H9 (cell line): ENCODE measurements at regions not wholly inside any gene's neighbourhood (a gene's known extent, or its start where the extent isn't known, plus 50 kb on each side); places are given as distances from the start of the nearest gene placed in this dataset.

Experiments used
- DNase-seq: peaks from one replicate; pipeline ENCODE4 v3.0.0-alpha.2; 2017
- H2AFZ ChIP-seq: one replicate; pipeline ENCODE4 v1.6.1; 2013; ENCODE audit warnings: mild to moderate bottlenecking, low read length, control low read depth, moderate library complexity
- H2AK5ac ChIP-seq: 2 replicates; pipeline ENCODE4 v1.6.1; 2013; ENCODE audit warnings: low read length, control low read depth, mixed read lengths; ENCODE audit not compliant: insufficient read length
- H2BK120ac ChIP-seq: one replicate; pipeline ENCODE4 v1.6.1; 2013; ENCODE audit warnings: low read depth, mild to moderate bottlenecking, low read length, control low read depth, inconsistent platforms; ENCODE audit not compliant: poor library complexity, severe bottlenecking
- H2BK12ac ChIP-seq: 2 replicates; pipeline ENCODE4 v1.6.1; 2013; ENCODE audit warnings: low read length, control low read depth, mixed read lengths, low read depth; ENCODE audit not compliant: insufficient read length
- H2BK15ac ChIP-seq: 2 replicates; pipeline ENCODE4 v1.6.1; 2013; ENCODE audit warnings: low read depth, low read length, control low read depth
- H2BK20ac ChIP-seq: one replicate; pipeline ENCODE4 v1.6.1; 2013; ENCODE audit warnings: low read depth, mild to moderate bottlenecking, low read length, control low read depth, inconsistent platforms; ENCODE audit not compliant: poor library complexity, severe bottlenecking
- H2BK5ac ChIP-seq: 2 replicates; pipeline ENCODE4 v1.6.1; 2013; ENCODE audit warnings: low read length, control low read depth, mixed read lengths; ENCODE audit not compliant: insufficient read length
- H3K14ac ChIP-seq: 2 replicates; pipeline ENCODE4 v1.6.1; 2013; ENCODE audit warnings: low read length, control low read depth; ENCODE audit not compliant: insufficient read depth
- H3K18ac ChIP-seq: 2 replicates; pipeline ENCODE4 v1.6.1; 2013; ENCODE audit warnings: low read depth, mild to moderate bottlenecking, mixed read lengths, low read length, control low read depth; ENCODE audit not compliant: insufficient read length
- H3K23ac ChIP-seq: 2 replicates; pipeline ENCODE4 v1.6.1; 2013; ENCODE audit warnings: low read length, control low read depth, mixed read lengths, low read depth; ENCODE audit not compliant: insufficient read length
- H3K23me2 ChIP-seq: 2 replicates; pipeline ENCODE4 v1.6.1; 2013; ENCODE audit warnings: low read depth, mild to moderate bottlenecking, mixed read lengths, low read length, control low read depth; ENCODE audit not compliant: insufficient read length, poor library complexity, severe bottlenecking
- H3K27ac ChIP-seq: 2 replicates; pipeline ENCODE4 v1.5.1; 2013; ENCODE audit warnings: low read length, control low read depth, mixed read lengths, low read depth; ENCODE audit not compliant: insufficient read length
- H3K27me3 ChIP-seq: 2 replicates; pipeline ENCODE4 v1.6.1; 2013; ENCODE audit warnings: low read length, control low read depth, inconsistent platforms; ENCODE audit not compliant: insufficient read depth
- H3K4ac ChIP-seq: 2 replicates; pipeline ENCODE4 v1.6.1; 2013; ENCODE audit warnings: low read depth, mild to moderate bottlenecking, control low read depth, inconsistent platforms, low read length, moderate library complexity
- H3K4me1 ChIP-seq: 2 replicates; pipeline ENCODE4 v1.6.1; 2013; ENCODE audit warnings: low read length, control low read depth, inconsistent platforms; ENCODE audit not compliant: insufficient read depth
- H3K4me2 ChIP-seq: 2 replicates; pipeline ENCODE4 v1.6.1; 2013; ENCODE audit warnings: low read length, control low read depth, mixed read lengths; ENCODE audit not compliant: insufficient read length, insufficient read depth
- H3K56ac ChIP-seq: 2 replicates; pipeline ENCODE4 v1.6.1; 2013; ENCODE audit warnings: low read depth, mild to moderate bottlenecking, mixed read lengths, low read length, control low read depth; ENCODE audit not compliant: insufficient read length
- H3K79me1 ChIP-seq: 2 replicates; pipeline ENCODE4 v1.6.1; 2013; ENCODE audit warnings: low read depth, mild to moderate bottlenecking, moderate library complexity, low read length, control low read depth, inconsistent platforms; ENCODE audit not compliant: insufficient read depth, poor library complexity, severe bottlenecking
- H3K79me2 ChIP-seq: 2 replicates; pipeline ENCODE4 v1.6.1; 2013; ENCODE audit warnings: low read length, control low read depth, inconsistent platforms; ENCODE audit not compliant: insufficient read depth
- H3K9ac ChIP-seq: 2 replicates; pipeline ENCODE4 v1.6.1; 2013; ENCODE audit warnings: low read length, control low read depth, mixed read lengths; ENCODE audit not compliant: insufficient read length; ENCODE audit errors: extremely low read depth
- H3K9me3 ChIP-seq: one replicate; pipeline ENCODE4 v1.6.1; 2013; ENCODE audit warnings: low read depth, low read length, inconsistent platforms; ENCODE audit not compliant: control insufficient read depth
- H3T11ph ChIP-seq: one replicate; pipeline ENCODE4 v1.6.1; 2013; ENCODE audit warnings: mild to moderate bottlenecking, low read length, control low read depth, inconsistent platforms
- H4K20me1 ChIP-seq: one replicate; pipeline ENCODE4 v1.6.1; 2013; ENCODE audit not compliant: control insufficient read depth, insufficient read length, insufficient read depth
- H4K5ac ChIP-seq: 2 replicates; pipeline ENCODE4 v1.6.1; 2013; ENCODE audit warnings: low read depth, mild to moderate bottlenecking, mixed read lengths, low read length, control low read depth; ENCODE audit not compliant: insufficient read length
- H4K8ac ChIP-seq: replicated peaks from 2 replicates; pipeline ENCODE4 v1.6.1; 2013; ENCODE audit warnings: low read length, control low read depth, mixed read lengths, low read depth; ENCODE audit not compliant: insufficient read length
- H4K91ac ChIP-seq: 2 replicates; pipeline ENCODE4 v1.6.1; 2013; ENCODE audit warnings: low read depth, mild to moderate bottlenecking, moderate library complexity, mixed read lengths, low read length, control low read depth; ENCODE audit not compliant: insufficient read length
- H3K27ac Mint-ChIP-seq, 3 experiments: 2 replicates in 2 of 3; 3 replicates in 1 of 3; pipeline ENCODE4 v1.8.0; 2020 to 2021; ENCODE audit warnings: mixed read lengths in 3 of 3, mild to moderate bottlenecking in 1 of 3, moderate library complexity in 1 of 3
- H3K27me3 Mint-ChIP-seq: 2 replicates; pipeline ENCODE4 v1.8.0; 2021; ENCODE audit warnings: low read depth, mild to moderate bottlenecking, moderate library complexity, mixed read lengths
- H3K36me3 Mint-ChIP-seq, 3 experiments: 2 replicates in 2 of 3; 3 replicates in 1 of 3; pipeline ENCODE4 v1.8.0; 2020 to 2021; ENCODE audit warnings: low read depth in 3 of 3, mixed read lengths in 3 of 3; ENCODE audit not compliant: insufficient read depth in 1 of 3
- H3K4me1 Mint-ChIP-seq, 2 experiments: 2 replicates each; pipeline ENCODE4 v1.8.0; 2020; ENCODE audit warnings: mixed read lengths in 2 of 2
- H3K4me3 Mint-ChIP-seq, 2 experiments: 2 replicates in 1 of 2; 3 replicates in 1 of 2; pipeline ENCODE4 v1.8.0; 2020 to 2021; ENCODE audit warnings: mild to moderate bottlenecking in 2 of 2, mixed read lengths in 2 of 2, moderate library complexity in 1 of 2
- H3K9me3 Mint-ChIP-seq, 2 experiments: 2 replicates in 1 of 2; 3 replicates in 1 of 2; pipeline ENCODE4 v1.8.0; 2020; ENCODE audit warnings: mild to moderate bottlenecking in 2 of 2, mixed read lengths in 2 of 2, moderate library complexity in 1 of 2
- WGBS: extraction: QIAGEN DNeasy Blood & Tissue Kit; methylation state at CpG from one replicate; pipeline ENCODE4 v1.1.7; 2013; ENCODE audit warnings: missing lambda C conversion rate, low lambda C conversion rate, mixed read lengths; ENCODE audit not compliant: insufficient read length; ENCODE audit errors: extremely low coverage; 5-methylcytosine and 5-hydroxymethylcytosine counted together
- TF ChIP-seq, protein P1 (sequence below): fragments of 200-600 bp; sonication (generic); conservative IDR thresholded peaks from 3 replicates; pipeline ENCODE4 v1.8.0; 2021; ENCODE audit warnings: antibody characterized with exemption, mild to moderate bottlenecking

DNA sequence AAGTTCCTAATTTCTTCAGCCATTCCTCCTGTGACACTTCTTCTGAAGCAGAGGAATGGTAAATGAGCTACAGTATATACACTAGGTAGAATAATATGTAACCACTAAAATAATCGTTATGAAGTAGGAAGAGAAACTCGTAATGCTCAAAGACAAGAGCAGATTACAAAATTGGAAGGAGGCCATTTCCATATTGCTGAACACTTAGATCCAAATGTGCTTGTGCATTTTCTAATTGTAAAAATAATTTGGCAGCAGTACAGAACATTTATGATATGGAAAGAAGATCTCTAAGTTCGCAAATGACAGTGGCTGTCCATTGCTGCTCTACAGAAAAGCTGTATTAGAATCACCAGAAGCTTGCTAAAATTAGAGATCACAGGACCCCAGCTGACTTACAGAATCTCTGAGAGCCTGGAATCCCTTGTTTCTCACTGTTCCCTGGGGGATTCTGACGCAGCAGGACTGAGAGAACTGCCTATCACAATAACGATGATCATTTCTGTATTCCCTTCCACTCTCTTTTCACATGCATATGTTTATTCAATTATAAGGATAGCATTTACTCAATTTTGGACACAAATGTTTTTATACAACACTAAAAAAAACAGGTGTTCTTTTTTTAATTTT is 242.1 kb downstream of the OMA1 start:
- Histone ChIP-seq H3T11ph (no peak overlapping the region), H3K79me2 (no peaks in the 10 kb centered on the region), H4K91ac (no peak overlapping the region), H3K23ac (no peak overlapping the region), H2AFZ (no peak overlapping the region), H3K56ac (no peak overlapping the region), H4K5ac (no peak overlapping the region), H3K18ac (no peak overlapping the region), H3K14ac (no peak overlapping the region), H2AK5ac (no peak overlapping the region), H3K4ac (no peak overlapping the region), H2BK12ac (no peak overlapping the region), H3K4me2 (no peak overlapping the region), H3K9ac (no peak overlapping the region), H4K8ac (no peak overlapping the region), H3K27ac (no peak overlapping the region), H2BK15ac (no peak overlapping the region), H3K79me1 (no peaks in the 10 kb centered on the region), H2BK5ac (no peak overlapping the region), H4K20me1 (no peaks in the 10 kb centered on the region), H3K27me3 (no peaks in the 10 kb centered on the region), H2BK20ac (no peak overlapping the region), H3K9me3 (no peaks in the 10 kb centered on the region), H2BK120ac (no peak overlapping the region), H3K4me1 (peaks cover 3% of the 10 kb centered on the region; the same call in 1 of the 2 replicates), H3K23me2 (no peaks in the 10 kb centered on the region)
- WGBS: no CpG with 5 or more reads among the region's 5 CpGs
- Mint-ChIP-seq H3K9me3 (0 out of 5 replicates have a peak, but pooled peaks cover 0 to 5% of the 10 kb centered on the region in 2 experiments), H3K27ac (no peak overlapping the region), H3K4me1 (peaks cover 19 to 25% of the 10 kb centered on the region in 2 experiments), H3K27me3 (no peaks in the 10 kb centered on the region; the same call in 1 of the 2 replicates), H3K4me3 (no peak overlapping the region), H3K36me3 (no peaks in the 10 kb centered on the region; a peak in 1 of 7 replicates)
- TF ChIP-seq, protein P1, sequence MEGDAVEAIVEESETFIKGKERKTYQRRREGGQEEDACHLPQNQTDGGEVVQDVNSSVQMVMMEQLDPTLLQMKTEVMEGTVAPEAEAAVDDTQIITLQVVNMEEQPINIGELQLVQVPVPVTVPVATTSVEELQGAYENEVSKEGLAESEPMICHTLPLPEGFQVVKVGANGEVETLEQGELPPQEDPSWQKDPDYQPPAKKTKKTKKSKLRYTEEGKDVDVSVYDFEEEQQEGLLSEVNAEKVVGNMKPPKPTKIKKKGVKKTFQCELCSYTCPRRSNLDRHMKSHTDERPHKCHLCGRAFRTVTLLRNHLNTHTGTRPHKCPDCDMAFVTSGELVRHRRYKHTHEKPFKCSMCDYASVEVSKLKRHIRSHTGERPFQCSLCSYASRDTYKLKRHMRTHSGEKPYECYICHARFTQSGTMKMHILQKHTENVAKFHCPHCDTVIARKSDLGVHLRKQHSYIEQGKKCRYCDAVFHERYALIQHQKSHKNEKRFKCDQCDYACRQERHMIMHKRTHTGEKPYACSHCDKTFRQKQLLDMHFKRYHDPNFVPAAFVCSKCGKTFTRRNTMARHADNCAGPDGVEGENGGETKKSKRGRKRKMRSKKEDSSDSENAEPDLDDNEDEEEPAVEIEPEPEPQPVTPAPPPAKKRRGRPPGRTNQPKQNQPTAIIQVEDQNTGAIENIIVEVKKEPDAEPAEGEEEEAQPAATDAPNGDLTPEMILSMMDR: no peak
- no peak for DNase-seq
